Erythroblast (primary cell): ENCODE measurements at regions not wholly inside any gene's neighbourhood (a gene's known extent, or its start where the extent isn't known, plus 50 kb on each side); places are given as distances from the start of the nearest gene placed in this dataset.

Experiments used
- GATA1 ChIP-seq: IDR thresholded peaks from 2 replicates; pipeline ENCODE4 v1.6.1; 2011; ENCODE audit warnings: low read depth, mild to moderate bottlenecking, control low read depth, low read length, moderate library complexity
- POLR2A ChIP-seq: IDR thresholded peaks from 2 replicates; pipeline ENCODE4 v1.6.1; 2011; ENCODE audit warnings: mild to moderate bottlenecking, low read length

DNA sequence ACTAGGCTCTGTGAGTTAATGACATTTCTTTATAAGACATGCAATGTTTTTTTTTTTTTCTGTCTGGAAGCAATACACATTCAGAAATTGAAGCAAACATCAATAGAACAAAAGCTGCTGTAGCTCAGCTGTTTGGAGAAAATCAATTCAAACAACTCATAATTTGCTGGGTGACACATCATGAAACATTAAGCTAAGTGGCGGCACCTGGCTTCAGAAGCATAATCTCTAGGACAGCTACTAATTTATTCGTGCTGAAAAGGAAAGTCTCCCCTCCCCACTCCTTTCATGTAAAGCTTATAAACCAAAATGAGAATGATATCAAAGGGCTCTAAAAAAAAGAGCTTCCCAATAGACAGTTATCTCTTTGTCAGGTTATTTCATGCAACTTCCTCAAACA lies 73.9 kb downstream of the LUZP4 start:
- TF ChIP-seq POLR2A (no peak), GATA1 (no peak)
